Endothelial cell (in vitro differentiated cells): ENCODE measurements at regions not wholly inside any gene's neighbourhood (a gene's known extent, or its start where the extent isn't known, plus 50 kb on each side); places are given as distances from the start of the nearest gene placed in this dataset.
A peak's percentile ranks its signal among the peaks of the same experiment; 100 is the strongest.

Experiments
- DNase-seq: peaks from one replicate; pipeline ENCODE4 v3.0.0; 2021; ENCODE audit warnings: low spot score
- H3K27ac Mint-ChIP-seq: one replicate; pipeline ENCODE4 v1.8.0; 2021; ENCODE audit warnings: mixed read lengths, inconsistent platforms; ENCODE audit not compliant: unreplicated experiment
- H3K27me3 Mint-ChIP-seq: one replicate; pipeline ENCODE4 v1.8.0; 2021; ENCODE audit warnings: mild to moderate bottlenecking, moderate library complexity, mixed read lengths, inconsistent platforms; ENCODE audit not compliant: unreplicated experiment
- H3K36me3 Mint-ChIP-seq: one replicate; pipeline ENCODE4 v1.8.0; 2021; ENCODE audit warnings: mild to moderate bottlenecking, low read depth, mixed read lengths, inconsistent platforms; ENCODE audit not compliant: unreplicated experiment
- H3K4me1 Mint-ChIP-seq: one replicate; pipeline ENCODE4 v1.8.0; 2021; ENCODE audit warnings: mild to moderate bottlenecking, mixed read lengths, inconsistent platforms; ENCODE audit not compliant: unreplicated experiment
- H3K4me3 Mint-ChIP-seq: one replicate; pipeline ENCODE4 v1.8.0; 2021; ENCODE audit warnings: mild to moderate bottlenecking, mixed read lengths, inconsistent platforms; ENCODE audit not compliant: unreplicated experiment
- H3K9me3 Mint-ChIP-seq: one replicate; pipeline ENCODE4 v1.8.0; 2021; ENCODE audit warnings: mixed read lengths, inconsistent platforms; ENCODE audit not compliant: unreplicated experiment
- CTCF ChIP-seq: fragments of 200-600 bp; sonication (generic); IDR thresholded peaks from one replicate; pipeline ENCODE4 v1.5.0; 2021; ENCODE audit warnings: antibody characterized with exemption; ENCODE audit not compliant: unreplicated experiment

DNA sequence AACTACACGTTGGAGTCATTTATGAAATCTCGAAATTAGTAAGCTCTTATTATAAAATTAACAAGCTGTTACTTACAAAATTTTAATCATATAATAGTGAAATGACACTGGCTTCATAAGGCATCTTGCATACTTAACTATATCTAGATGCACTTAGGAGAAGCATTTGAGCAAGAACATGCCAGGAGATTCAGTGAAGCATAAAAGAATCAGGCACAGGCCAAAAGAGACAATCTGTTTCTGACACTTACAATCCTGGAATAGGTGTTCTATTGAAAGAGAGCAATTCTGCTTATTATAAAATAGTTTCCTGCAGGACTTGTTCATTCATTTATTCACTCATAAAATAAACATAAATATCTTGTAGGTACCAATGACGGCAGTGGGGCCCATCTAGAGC, 1152.2 kb upstream of the CDH6 start:
- Mint-ChIP-seq H3K36me3 (no peaks in the 10 kb centered on the region), H3K27ac (no peak overlapping the region), H3K4me3 (no peak overlapping the region), H3K4me1 (no peaks in the 10 kb centered on the region), H3K9me3 (no peaks in the 10 kb centered on the region), H3K27me3 (no peaks in the 10 kb centered on the region)
- DNase-seq, result no peak
- no peak for TF ChIP-seq CTCF

DNA sequence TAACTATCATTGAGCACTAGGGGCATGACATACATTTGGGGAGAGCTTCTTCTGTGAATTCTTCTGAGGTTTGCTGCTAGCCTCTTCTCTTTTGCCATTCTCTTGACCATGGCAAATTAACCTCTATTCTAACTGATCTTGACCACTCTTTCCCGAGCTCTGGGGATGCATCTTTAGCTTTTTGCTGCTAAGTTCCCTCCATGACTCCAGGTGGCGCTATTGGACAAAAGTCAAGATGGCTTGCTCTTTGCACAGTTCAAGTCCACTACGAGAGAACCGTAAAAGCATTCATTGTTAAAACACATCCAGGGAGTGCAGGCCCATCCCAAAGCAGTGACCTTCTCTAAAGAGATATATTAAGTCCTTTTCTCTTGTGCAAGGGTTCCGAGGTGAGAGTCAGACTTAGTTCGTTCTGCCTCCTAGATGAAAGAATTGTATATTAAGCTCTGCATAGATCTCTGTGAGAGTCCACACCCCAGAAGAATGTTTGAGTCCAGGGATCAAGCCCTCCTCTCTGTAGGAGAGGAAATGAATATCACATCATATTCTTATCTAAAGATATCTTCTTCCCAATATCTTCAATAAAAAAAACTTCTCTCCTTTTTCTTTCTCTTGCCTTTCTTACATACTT, 1152.9 kb upstream of the CDH6 start:
- Mint-ChIP-seq H3K4me1 (no peaks in the 10 kb centered on the region), H3K36me3 (no peaks in the 10 kb centered on the region), H3K9me3 (no peaks in the 10 kb centered on the region), H3K27ac (no peak overlapping the region), H3K27me3 (no peaks in the 10 kb centered on the region), H3K4me3 (no peak overlapping the region)
- TF ChIP-seq CTCF, result peak; percentile 82
- peak; percentile 68 for DNase-seq

- DNase-seq, result no peak
- TF ChIP-seq CTCF, result no peak
- no peaks in the 10 kb centered on the region for H3K9me3 Mint-ChIP-seq
- H3K4me3 Mint-ChIP-seq, result no peak overlapping the region
- H3K36me3 Mint-ChIP-seq, result no peaks in the 10 kb centered on the region
- H3K27ac Mint-ChIP-seq, result no peak overlapping the region
- no peaks in the 10 kb centered on the region for H3K4me1 Mint-ChIP-seq
- H3K27me3 Mint-ChIP-seq, result no peaks in the 10 kb centered on the region
These were observed 1154.1 kb upstream of the CDH6 start for GRCh38 chr5:30039379-30039778.

DNA sequence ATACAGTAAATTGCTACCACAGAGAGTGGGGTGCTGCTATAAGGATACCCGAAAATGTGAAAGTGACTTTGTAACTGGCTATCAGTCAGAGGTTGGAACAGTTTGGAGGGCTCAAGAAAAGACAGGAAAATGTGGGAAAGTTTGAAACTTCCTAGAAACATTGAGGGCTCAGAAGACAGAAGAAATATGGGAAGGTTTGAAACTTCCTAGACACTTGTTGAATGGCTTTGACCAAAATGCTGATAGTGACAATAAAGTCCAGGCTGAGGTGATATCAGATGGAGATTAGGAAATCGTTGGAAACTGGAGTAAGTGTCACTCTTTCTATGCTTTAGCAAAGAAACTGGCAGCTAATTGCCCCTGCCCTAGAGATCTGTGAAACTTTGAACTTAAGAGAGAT, 1158.6 kb upstream of the CDH6 start:
- no peak for TF ChIP-seq CTCF
- no peaks in the 10 kb centered on the region for H3K36me3 Mint-ChIP-seq
- DNase-seq, result no peak
- peaks cover 2% of the 10 kb centered on the region for H3K4me1 Mint-ChIP-seq
- no peaks in the 10 kb centered on the region for H3K9me3 Mint-ChIP-seq
- H3K4me3 Mint-ChIP-seq, result no peak overlapping the region
- no peaks in the 10 kb centered on the region for H3K27me3 Mint-ChIP-seq
- H3K27ac Mint-ChIP-seq, result no peak overlapping the region

- Mint-ChIP-seq H3K27ac (no peak overlapping the region), H3K4me3 (no peak overlapping the region), H3K27me3 (peaks cover 2% of the 10 kb centered on the region), H3K9me3 (no peaks in the 10 kb centered on the region), H3K36me3 (no peaks in the 10 kb centered on the region), H3K4me1 (peaks cover 2% of the 10 kb centered on the region)
- TF ChIP-seq CTCF, result no peak
- DNase-seq, result no peak
These were observed 1163.4 kb upstream of the CDH6 start for GRCh38 chr5:30030101-30030500.
